Astrocyte of the cerebellum (primary cell): ENCODE measurements at regions not wholly inside any gene's neighbourhood (a gene's known extent, or its start where the extent isn't known, plus 50 kb on each side); places are given as distances from the start of the nearest gene placed in this dataset.

Experiments
- DNase-seq: peaks from one replicate; pipeline ENCODE4 v3.0.0-alpha.2; 2011; ENCODE audit warnings: low read depth
- H3K4me3 ChIP-seq: 2 replicates; pipeline ENCODE4 v1.5.1; 2011; ENCODE audit warnings: mild to moderate bottlenecking, low read depth, low read length, moderate library complexity
- CTCF ChIP-seq: IDR thresholded peaks from 2 replicates; pipeline ENCODE4 v1.5.1; 2012; ENCODE audit warnings: low read length, low read depth, moderate library complexity, mild to moderate bottlenecking; ENCODE audit errors: missing control alignments
- in situ Hi-C: cut with HindIII; loops from 2 replicates; pipeline ENCODE4 v1.10.0; 2017; ENCODE audit warnings: low sequenced_read_pairs

- no peak for TF ChIP-seq CTCF
- DNase-seq = no peak
- in situ Hi-C loops = no loop called here
- no peak overlapping the region for H3K4me3 ChIP-seq
Measured at GRCh38 chr1:38658883-38659282, 200.7 kb downstream of the RRAGC start.

DNA sequence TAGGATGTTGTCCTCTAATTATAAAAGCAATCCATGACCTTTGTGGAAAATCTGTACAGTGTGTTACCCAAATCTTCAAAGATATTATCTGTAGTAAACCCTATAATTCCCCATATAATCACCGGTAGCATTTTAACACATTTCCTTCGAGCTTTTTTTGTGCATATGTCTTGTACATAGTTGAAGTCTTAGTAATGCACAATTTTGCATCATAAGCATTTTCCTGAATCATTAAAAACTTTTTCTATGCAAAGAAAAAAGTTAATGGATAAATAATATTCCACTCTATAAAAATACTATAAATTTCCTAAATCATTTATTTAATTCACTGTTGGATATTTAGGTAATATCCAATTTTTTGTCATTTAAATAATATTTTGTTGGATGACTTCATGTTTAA, 201.7 kb downstream of the RRAGC start:
- H3K4me3 ChIP-seq = no peak overlapping the region
- TF ChIP-seq CTCF = no peak
- DNase-seq = no peak
- in situ Hi-C loops = no loop called here

GRCh38 chr1:38657207-38657840, 202.2 kb downstream of the RRAGC start:
- in situ Hi-C loops = no loop called here
- DNase-seq = no peak
- H3K4me3 ChIP-seq = no peak overlapping the region
- TF ChIP-seq CTCF = no peak

DNA sequence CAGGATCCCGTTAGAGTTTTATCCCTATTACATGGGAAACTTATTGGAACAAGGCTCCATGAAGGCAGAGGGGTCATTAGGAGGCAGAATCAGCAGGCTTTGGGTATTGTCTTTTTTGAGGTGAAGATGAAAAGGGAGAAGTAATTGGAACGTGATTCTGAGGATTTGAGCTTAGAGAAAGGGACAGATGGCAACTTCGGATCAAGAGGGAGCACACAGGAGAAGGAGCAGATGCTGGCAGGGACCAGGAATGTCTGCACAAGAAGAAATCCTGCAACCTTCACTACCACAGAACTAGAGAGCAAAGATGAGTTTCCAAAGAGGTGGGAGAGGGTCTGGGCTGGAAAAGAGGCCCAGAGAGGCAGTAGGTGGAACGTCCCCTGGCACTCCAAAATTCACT, 202.8 kb downstream of the RRAGC start:
- no peak for DNase-seq
- H3K4me3 ChIP-seq = no peak overlapping the region
- TF ChIP-seq CTCF = no peak
- in situ Hi-C loops = no loop called here

DNA sequence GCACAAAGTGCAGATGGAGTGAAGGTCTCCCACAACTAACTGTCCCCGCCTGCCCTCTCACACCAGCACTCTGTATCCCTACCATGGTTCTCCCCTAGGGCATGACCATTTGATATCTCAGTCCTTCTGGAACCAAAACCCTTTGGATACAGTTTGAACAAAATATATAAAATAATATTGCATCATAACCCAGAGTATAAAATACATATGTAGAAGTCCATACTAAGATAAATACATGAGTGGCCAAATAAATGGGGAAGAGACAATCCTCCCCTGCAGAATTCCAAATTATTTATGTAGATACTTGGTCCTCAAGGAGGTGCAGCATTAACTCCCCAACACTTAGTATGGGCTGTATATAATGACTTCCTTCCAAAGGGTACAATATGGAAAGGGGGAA, 207.4 kb downstream of the RRAGC start:
- in situ Hi-C loops = no loop called here
- no peak for TF ChIP-seq CTCF
- H3K4me3 ChIP-seq = no peak overlapping the region
- DNase-seq = no peak

GRCh38 chr1:38651669-38652068, 207.9 kb downstream of the RRAGC start:
- in situ Hi-C loops = no loop called here
- TF ChIP-seq CTCF = no peak
- DNase-seq = no peak

More at GRCh38 chr1:38651669-38652068, 207.9 kb downstream of the RRAGC start:
- H3K4me3 ChIP-seq = no peak overlapping the region
